ENCODE measurements at regions not wholly inside any gene's neighbourhood (a gene's known extent, or its start where the extent isn't known, plus 50 kb on each side); places are given as distances from the start of the nearest gene placed in this dataset.

GRCh38 chr5:120016717-120017382, 387.5 kb downstream of the FAM170A start (continued):
- no peak for TF ChIP-seq ZBTB10 (tag by site-specific recombination; IDR thresholded peaks at IDR 0.05)
- TF ChIP-seq ZNF449 (tag by site-specific recombination; IDR thresholded peaks at IDR 0.05) = no peak
- TF ChIP-seq ZNF544 (tag by site-specific recombination; IDR thresholded peaks at IDR 0.05) = no peak
- TF ChIP-seq ZNF654 (tag by site-specific recombination; IDR thresholded peaks at IDR 0.05; ENCODE audit: low read depth) = no peak
- TF ChIP-seq PATZ1 (tag by site-specific recombination; IDR thresholded peaks at IDR 0.05) = no peak

- CTCF ChIA-PET = no interaction called here
- TF ChIP-seq REPIN1 (tag by site-specific recombination; IDR thresholded peaks at IDR 0.05; ENCODE audit: low read depth) (no peak), PRDM6 (tag by site-specific recombination; IDR thresholded peaks at IDR 0.05) (no peak), ZNF223 (tag by site-specific recombination; IDR thresholded peaks at IDR 0.05) (no peak), ZNF791 (tag by site-specific recombination; IDR thresholded peaks at IDR 0.05) (no peak), ZNF148 (tag by site-specific recombination; IDR thresholded peaks at IDR 0.05; ENCODE audit: borderline replicate concordance) (no peak), ZFP3 (tag by site-specific recombination; IDR thresholded peaks at IDR 0.05; ENCODE audit: low read depth) (no peak), ZNF549 (tag by site-specific recombination; IDR thresholded peaks at IDR 0.05) (no peak)
- peaks cover 6% of the 10 kb centered on the region for H3K4me1 ChIP-seq (ENCODE audit: control insufficient read depth, insufficient read depth, low read length)
- H3K4me3 ChIP-seq (ENCODE audit: low read depth, low read length) = no peak overlapping the region
- POLR2A ChIA-PET = no interaction called here
- H3K9me3 ChIP-seq (ENCODE audit: control insufficient read depth, insufficient read depth, low read depth, low read length) = no peaks in the 10 kb centered on the region
- no peaks in the 10 kb centered on the region for H3K36me3 ChIP-seq (ENCODE audit: control insufficient read depth in 2 of 2, insufficient read depth in 1 of 2, low read length in 2 of 2)
- no peak overlapping the region for H3K27ac ChIP-seq (ENCODE audit: extremely low read depth, low read depth, low read length)
Observed at GRCh38 chr5:120017513-120017912, 388.2 kb downstream of the FAM170A start.

All from HEK293 (cell line).